DND-41 (cell line): ENCODE measurements at regions not wholly inside any gene's neighbourhood (a gene's known extent, or its start where the extent isn't known, plus 50 kb on each side); places are given as distances from the start of the nearest gene placed in this dataset.

Experiments
- ATAC-seq: fragments of 200-7000 bp; cut with Tn5 transposase; 3 replicates; pipeline ENCODE4 v1.9.1; 2021; ENCODE audit warnings: low read depth; ENCODE audit not compliant: insufficient read depth
- DNase-seq: peaks from one replicate; pipeline ENCODE4 v3.0.0-alpha.2; 2020
- H2AFZ ChIP-seq: 2 replicates; pipeline ENCODE4 v1.6.0; 2012; ENCODE audit warnings: low read depth, low read length
- H3K27ac ChIP-seq: 2 replicates; pipeline ENCODE4 v1.5.1; 2012; ENCODE audit warnings: low read length, inconsistent platforms
- H3K27me3 ChIP-seq: fragments of 200-600 bp; sonication (generic); 2 replicates; pipeline ENCODE4 v1.6.0; 2012; ENCODE audit warnings: low read length, mild to moderate bottlenecking, inconsistent platforms; ENCODE audit not compliant: insufficient read depth, poor library complexity
- H3K36me3 ChIP-seq: 2 replicates; pipeline ENCODE4 v1.5.1; 2012; ENCODE audit warnings: low read length, inconsistent platforms; ENCODE audit not compliant: insufficient read depth
- H3K4me1 ChIP-seq: 2 replicates; pipeline ENCODE4 v1.5.1; 2012; ENCODE audit warnings: mild to moderate bottlenecking, low read length; ENCODE audit not compliant: insufficient read depth
- H3K4me2 ChIP-seq: 2 replicates; pipeline ENCODE4 v1.6.0; 2012; ENCODE audit warnings: mild to moderate bottlenecking, moderate library complexity, low read length, inconsistent platforms; ENCODE audit not compliant: insufficient read depth
- H3K4me3 ChIP-seq, 2 experiments: fragments of 200-600 bp in 1 of 2; shearing (Covaris generic) in 1 of 2; 2 replicates each; pipeline ENCODE4 v1.5.1; 2012 to 2016; ENCODE audit warnings: inconsistent platforms in 2 of 2, low read length in 2 of 2, mild to moderate bottlenecking in 2 of 2, low read depth in 1 of 2, moderate library complexity in 1 of 2
- H3K79me2 ChIP-seq: 2 replicates; pipeline ENCODE4 v1.6.0; 2012; ENCODE audit warnings: low read length, inconsistent platforms; ENCODE audit not compliant: insufficient read depth
- H3K9ac ChIP-seq: 2 replicates; pipeline ENCODE4 v1.6.0; 2012; ENCODE audit warnings: low read depth, mild to moderate bottlenecking, inconsistent platforms, low read length, moderate library complexity
- H3K9me3 ChIP-seq: 2 replicates; pipeline ENCODE4 v1.5.1; 2012; ENCODE audit warnings: low read length, moderate library complexity, mild to moderate bottlenecking, inconsistent platforms; ENCODE audit not compliant: insufficient read depth, severe bottlenecking
- H4K20me1 ChIP-seq: 2 replicates; pipeline ENCODE4 v1.6.0; 2012; ENCODE audit warnings: low read length; ENCODE audit not compliant: insufficient read depth
- CTCF ChIP-seq: IDR thresholded peaks from 2 replicates; pipeline ENCODE4 v1.5.1; 2012; ENCODE audit warnings: borderline replicate concordance, low read length, moderate library complexity, mild to moderate bottlenecking; ENCODE audit not compliant: poor library complexity, severe bottlenecking; ENCODE audit errors: extremely low read depth
- EZH2 ChIP-seq: IDR thresholded peaks from 3 replicates; pipeline ENCODE4 v1.6.1; 2012; ENCODE audit warnings: borderline replicate concordance, low read depth, mild to moderate bottlenecking, moderate library complexity, low read length, inconsistent platforms; ENCODE audit not compliant: severe bottlenecking

- H3K27ac ChIP-seq = no peak overlapping the region
- H3K4me2 ChIP-seq = no peak overlapping the region
- ATAC-seq (no peak), DNase-seq (no peak)
- TF ChIP-seq EZH2 (no peak), CTCF (no peak)
- no peaks in the 10 kb centered on the region for H3K4me1 ChIP-seq
- H3K4me3 ChIP-seq = no peak overlapping the region
- no peaks in the 10 kb centered on the region for H3K27me3 ChIP-seq
- H3K9ac ChIP-seq = no peak overlapping the region
- no peaks in the 10 kb centered on the region for H3K36me3 ChIP-seq
- H4K20me1 ChIP-seq = no peaks in the 10 kb centered on the region
- H3K9me3 ChIP-seq = no peaks in the 10 kb centered on the region
- H3K79me2 ChIP-seq = no peaks in the 10 kb centered on the region
- H2AFZ ChIP-seq = no peak overlapping the region
Observed at GRCh38 chr6:63436356-63436755, 116.6 kb upstream of the LGSN start.

DNA sequence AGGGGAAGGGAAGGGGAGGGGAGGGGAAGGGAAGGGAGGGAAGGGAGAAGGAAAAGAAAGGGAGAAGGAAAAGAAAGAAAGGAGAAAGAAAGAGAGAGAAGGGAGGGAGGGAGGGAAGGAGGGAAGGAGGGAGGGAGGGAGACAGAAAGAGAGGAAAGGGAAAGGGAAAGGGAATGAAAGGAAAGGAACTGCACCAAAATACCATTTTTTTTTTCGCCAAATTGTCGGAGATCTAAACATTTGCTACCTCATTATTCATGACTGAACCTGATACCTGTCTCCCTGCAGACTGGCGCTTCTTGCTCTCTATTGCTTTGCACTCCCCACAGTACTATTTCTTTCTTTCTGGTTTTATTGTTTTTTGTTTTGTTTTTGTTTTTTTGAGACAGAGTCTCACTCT is 117.3 kb upstream of the LGSN start:
- no peaks in the 10 kb centered on the region for H3K9me3 ChIP-seq
- TF ChIP-seq EZH2 (no peak), CTCF (no peak)
- DNase-seq = no peak

GRCh38 chr6:63440057-63440456 is 120.3 kb upstream of the LGSN start:
- DNase-seq (no peak), ATAC-seq (no peak)
- Histone ChIP-seq H3K79me2 (no peaks in the 10 kb centered on the region), H3K27ac (no peak overlapping the region), H3K4me2 (no peak overlapping the region), H3K9ac (no peak overlapping the region), H3K27me3 (no peaks in the 10 kb centered on the region), H4K20me1 (no peaks in the 10 kb centered on the region), H3K9me3 (no peaks in the 10 kb centered on the region), H3K4me1 (no peaks in the 10 kb centered on the region), H3K36me3 (no peaks in the 10 kb centered on the region), H2AFZ (no peak overlapping the region), H3K4me3 (no peak overlapping the region)
- TF ChIP-seq EZH2 (no peak), CTCF (no peak)

More for the DNA sequence above, 117.3 kb upstream of the LGSN start:
- Histone ChIP-seq H3K27ac (no peak overlapping the region), H3K4me2 (no peak overlapping the region), H3K4me3 (no peak overlapping the region), H3K36me3 (no peaks in the 10 kb centered on the region), H4K20me1 (no peaks in the 10 kb centered on the region), H2AFZ (no peak overlapping the region), H3K79me2 (no peaks in the 10 kb centered on the region), H3K9ac (no peak overlapping the region), H3K4me1 (no peaks in the 10 kb centered on the region), H3K27me3 (no peaks in the 10 kb centered on the region)
- ATAC-seq = no peak

- no peak overlapping the region for H3K9ac ChIP-seq
- H3K27me3 ChIP-seq = no peaks in the 10 kb centered on the region
- no peaks in the 10 kb centered on the region for H3K36me3 ChIP-seq
- DNase-seq = no peak
- H3K4me3 ChIP-seq = no peak overlapping the region
- no peak overlapping the region for H3K27ac ChIP-seq
- no peaks in the 10 kb centered on the region for H4K20me1 ChIP-seq
- no peaks in the 10 kb centered on the region for H3K9me3 ChIP-seq
- no peaks in the 10 kb centered on the region for H3K79me2 ChIP-seq
- no peak overlapping the region for H3K4me2 ChIP-seq
- no peak for ATAC-seq
- H2AFZ ChIP-seq = no peak overlapping the region
- H3K4me1 ChIP-seq = no peaks in the 10 kb centered on the region
- TF ChIP-seq EZH2 (no peak), CTCF (no peak)
Observed at GRCh38 chr6:63440594-63440993, 120.8 kb upstream of the LGSN start.
